GM19438 (cell line): ENCODE measurements at regions not wholly inside any gene's neighbourhood (a gene's known extent, or its start where the extent isn't known, plus 50 kb on each side); places are given as distances from the start of the nearest gene placed in this dataset.
"Not testable (repeated sequence)": the region's sequence is repeated elsewhere in the genome, so short reads cannot be mapped to it uniquely, and the experiment has no call there.

Source experiments
- ATAC-seq: cut with Tn5 transposase; IDR thresholded peaks from one replicate; pipeline ENCODE4 v1.9.1; 2021; ENCODE audit warnings: low read depth; ENCODE audit not compliant: unreplicated experiment

- ATAC-seq, result no peak
Observed at GRCh38 chr10:35855155-35855947, 213.3 kb upstream of the FZD8 start.

- ATAC-seq, result no peak
Observed at GRCh38 chr10:35854661-35855060, 212.6 kb upstream of the FZD8 start.

- no peak for ATAC-seq
Observed at GRCh38 chr10:35852721-35853120, 210.6 kb upstream of the FZD8 start.

- ATAC-seq, result no peak
Observed at GRCh38 chr10:35848412-35848811, 206.3 kb upstream of the FZD8 start.

GRCh38 chr10:35844686-35845085, 202.6 kb upstream of the FZD8 start:
- no peak for ATAC-seq

GRCh38 chr10:35843524-35844181, 201.6 kb upstream of the FZD8 start:
- ATAC-seq, result no peak

GRCh38 chr10:35838054-35838453, 196.0 kb upstream of the FZD8 start:
- ATAC-seq, result no peak

- ATAC-seq, result no peak
Observed at GRCh38 chr10:35835545-35835944, 193.4 kb upstream of the FZD8 start.

- no peak for ATAC-seq
Observed at GRCh38 chr10:35834877-35835494, 192.9 kb upstream of the FZD8 start.

- no peak for ATAC-seq
Observed at GRCh38 chr10:35827783-35828182, 185.7 kb upstream of the FZD8 start.

GRCh38 chr10:35824704-35825103, 182.6 kb upstream of the FZD8 start:
- no peak for ATAC-seq

- ATAC-seq, result no peak
Observed at GRCh38 chr10:35822316-35822715, 180.2 kb upstream of the FZD8 start.

- ATAC-seq, result no peak
Observed at GRCh38 chr10:35821339-35821911, 179.3 kb upstream of the FZD8 start.

GRCh38 chr10:35819736-35820135, 177.6 kb upstream of the FZD8 start:
- ATAC-seq, result no peak

- ATAC-seq, result no peak
Observed at GRCh38 chr10:35819011-35819410, 176.9 kb upstream of the FZD8 start.

GRCh38 chr10:35817109-35817508, 175.0 kb upstream of the FZD8 start:
- not testable (repeated sequence) for ATAC-seq

GRCh38 chr10:35813219-35813618, 171.1 kb upstream of the FZD8 start:
- no peak for ATAC-seq

- no peak for ATAC-seq
Observed at GRCh38 chr10:35808344-35808743, 166.2 kb upstream of the FZD8 start.

- ATAC-seq, result no peak
Observed at GRCh38 chr10:35803046-35803445, 160.9 kb upstream of the FZD8 start.

GRCh38 chr10:35797187-35797586, 155.1 kb upstream of the FZD8 start:
- no peak for ATAC-seq

- no peak for ATAC-seq
Observed at GRCh38 chr10:35795131-35795824, 153.2 kb upstream of the FZD8 start.
